SU-DHL-6 (cell line): ENCODE measurements at regions not wholly inside any gene's neighbourhood (a gene's known extent, or its start where the extent isn't known, plus 50 kb on each side); places are given as distances from the start of the nearest gene placed in this dataset.

Source experiments
- H2AFZ ChIP-seq: fragments of 200-600 bp; sonication (generic); 2 replicates; pipeline ENCODE4 v1.6.1; 2014; ENCODE audit warnings: low read depth, mild to moderate bottlenecking, moderate library complexity, mixed read lengths, antibody characterized with exemption, low read length; ENCODE audit not compliant: severe bottlenecking
- H3F3A ChIP-seq: fragments of 200-600 bp; shearing (Covaris generic); 2 replicates; pipeline ENCODE4 v1.6.0; 2016; ENCODE audit warnings: antibody characterized with exemption, mild to moderate bottlenecking; ENCODE audit not compliant: insufficient read depth
- H3K27ac ChIP-seq: fragments of 200-600 bp; sonication (generic); 2 replicates; pipeline ENCODE4 v1.5.1; 2016; ENCODE audit warnings: low read depth, mild to moderate bottlenecking, low read length, moderate library complexity, mixed read lengths
- H3K27me3 ChIP-seq: fragments of 200-600 bp; sonication (generic), shearing (Covaris generic); 2 replicates; pipeline ENCODE4 v1.6.0; 2014; ENCODE audit warnings: mild to moderate bottlenecking, low read length
- H3K36me3 ChIP-seq: fragments of 200-600 bp; sonication (generic); 2 replicates; pipeline ENCODE4 v1.6.1; 2014; ENCODE audit warnings: mild to moderate bottlenecking, low read length, mixed read lengths
- H3K4me2 ChIP-seq: fragments of 300-600, 200-600 bp; shearing (Covaris generic), sonication (generic); 2 replicates; pipeline ENCODE4 v1.6.0; 2014; ENCODE audit warnings: low read length, low read depth, mild to moderate bottlenecking; ENCODE audit not compliant: poor library complexity, severe bottlenecking
- H3K4me3 ChIP-seq: fragments of 200-600 bp; sonication (generic); 2 replicates; pipeline ENCODE4 v1.5.1; 2014; ENCODE audit warnings: antibody characterized with exemption, low read length, mild to moderate bottlenecking, mixed read lengths; ENCODE audit not compliant: insufficient read depth, poor library complexity, severe bottlenecking
- H3K79me2 ChIP-seq: fragments of 200-600 bp; sonication (generic); 2 replicates; pipeline ENCODE4 v1.6.1; 2014; ENCODE audit warnings: mild to moderate bottlenecking, low read length, moderate library complexity; ENCODE audit not compliant: insufficient read depth
- H3K9ac ChIP-seq: fragments of 200-600 bp; sonication (generic); 2 replicates; pipeline ENCODE4 v1.7.0; 2014; ENCODE audit warnings: mild to moderate bottlenecking, low read length
- H3K9me2 ChIP-seq: fragments of 200-600 bp; sonication (generic); replicated peaks from 2 replicates; pipeline ENCODE4 v1.6.1; 2014; ENCODE audit warnings: low read length; ENCODE audit not compliant: insufficient read depth
- H3K9me3 ChIP-seq: fragments of 200-600 bp; sonication (generic); 2 replicates; pipeline ENCODE4 v1.6.1; 2014; ENCODE audit warnings: low read length, mixed read lengths; ENCODE audit not compliant: insufficient read depth
- H4K20me1 ChIP-seq: fragments of 200-600 bp; sonication (generic); 2 replicates; pipeline ENCODE4 v1.6.1; 2014; ENCODE audit warnings: low read depth, mild to moderate bottlenecking, antibody characterized with exemption, low read length, moderate library complexity, mixed read lengths
- EZH2phosphoT487 ChIP-seq: fragments of 200-600 bp; sonication (generic), shearing (Covaris generic); conservative IDR thresholded peaks from 2 replicates; pipeline ENCODE4 v1.6.1; 2018; ENCODE audit warnings: mild to moderate bottlenecking, antibody characterized with exemption, low read length, moderate library complexity, mixed read lengths
- TF ChIP-seq, protein P1 (sequence below): fragments of 200-600 bp; sonication (generic); IDR thresholded peaks from one replicate; pipeline ENCODE4 v1.5.1; 2017; ENCODE audit warnings: antibody characterized with exemption, mild to moderate bottlenecking, low read length, moderate library complexity; ENCODE audit not compliant: insufficient read depth, poor library complexity, severe bottlenecking

DNA sequence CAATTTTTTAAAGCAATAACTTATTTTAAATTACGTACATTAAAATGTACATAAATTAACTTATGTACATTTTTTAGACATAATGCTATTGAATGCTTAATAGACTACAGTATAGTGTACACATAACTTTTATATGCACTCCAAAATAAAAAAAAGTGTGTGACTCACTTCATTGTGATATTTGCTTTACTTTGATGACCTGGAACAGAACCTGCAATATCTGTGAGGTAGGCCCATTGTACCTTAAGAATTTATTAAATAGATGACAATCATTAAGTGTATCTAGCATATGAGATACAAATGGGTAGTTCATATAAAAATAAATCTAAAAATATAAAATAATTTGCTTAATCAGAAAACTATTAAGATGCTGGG is 276.7 kb downstream of the NFKBIZ start:
- peaks cover 4% of the 10 kb centered on the region; the same call in 1 of the 2 replicates for H3K9me3 ChIP-seq
- no peaks in the 10 kb centered on the region for H3K9me2 ChIP-seq
- 0 out of 2 replicates have a peak, but pooled peaks cover 3% of the 10 kb centered on the region for H3K36me3 ChIP-seq
- TF ChIP-seq EZH2phosphoT487, result no peak
- H3K79me2 ChIP-seq, result no peaks in the 10 kb centered on the region
- H3K4me3 ChIP-seq, result no peak overlapping the region
- H3K9ac ChIP-seq, result no peak overlapping the region
- no peak overlapping the region for H3K27ac ChIP-seq
- H2AFZ ChIP-seq, result no peak overlapping the region
- no peak overlapping the region for H3K4me2 ChIP-seq
- no peaks in the 10 kb centered on the region for H3F3A ChIP-seq
- no peaks in the 10 kb centered on the region for H4K20me1 ChIP-seq
- no peaks in the 10 kb centered on the region for H3K27me3 ChIP-seq

DNA sequence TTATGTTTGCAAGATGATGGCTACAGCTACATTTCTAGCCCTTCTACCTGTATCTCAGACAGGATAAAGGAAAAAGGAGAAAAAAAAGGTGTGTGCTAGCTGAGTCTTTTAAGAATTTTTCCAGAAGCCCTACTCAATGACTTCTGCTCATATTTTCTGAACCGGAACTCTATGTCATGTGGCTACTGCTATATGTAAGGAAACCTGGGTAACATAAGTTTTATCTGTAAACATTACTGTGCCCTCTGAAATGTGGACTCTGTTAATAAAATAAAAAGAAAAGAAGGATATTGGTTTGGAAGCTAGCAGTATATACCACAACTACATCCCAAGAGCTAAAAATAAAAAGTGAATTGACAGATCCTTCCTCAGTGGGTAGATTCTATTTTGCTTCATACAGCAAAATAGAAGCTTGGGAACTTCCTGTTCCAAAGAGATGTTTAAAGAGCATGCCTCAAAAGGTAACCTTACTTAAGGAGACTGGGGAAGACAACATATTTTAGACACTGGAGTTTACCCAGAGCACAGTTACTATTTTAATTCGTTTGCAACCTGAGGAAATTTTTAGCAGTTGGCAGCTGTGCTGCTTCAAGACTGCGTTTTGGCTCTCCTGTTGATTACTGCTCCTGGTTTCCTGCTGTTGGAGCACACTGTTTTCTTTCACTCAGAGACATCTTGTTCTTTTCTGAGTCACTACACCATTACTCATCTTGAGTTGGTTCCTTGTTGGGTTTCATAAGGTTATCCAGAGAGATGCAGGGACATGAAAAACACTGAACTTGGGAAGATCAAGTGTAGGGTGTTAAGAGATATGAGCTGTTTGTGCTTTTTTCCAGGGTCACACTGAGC is 280.7 kb downstream of the NFKBIZ start:
- Histone ChIP-seq H4K20me1 (no peaks in the 10 kb centered on the region), H3K27me3 (no peaks in the 10 kb centered on the region), H3F3A (no peaks in the 10 kb centered on the region), H2AFZ (peak overlapping the region; percentile 16), H3K9me2 (no peaks in the 10 kb centered on the region), H3K9ac (no peak overlapping the region), H3K36me3 (no peaks in the 10 kb centered on the region), H3K27ac (no peak overlapping the region), H3K4me3 (no peak overlapping the region), H3K4me2 (no peak overlapping the region), H3K79me2 (no peaks in the 10 kb centered on the region), H3K9me3 (no peaks in the 10 kb centered on the region)
- TF ChIP-seq, protein P1, sequence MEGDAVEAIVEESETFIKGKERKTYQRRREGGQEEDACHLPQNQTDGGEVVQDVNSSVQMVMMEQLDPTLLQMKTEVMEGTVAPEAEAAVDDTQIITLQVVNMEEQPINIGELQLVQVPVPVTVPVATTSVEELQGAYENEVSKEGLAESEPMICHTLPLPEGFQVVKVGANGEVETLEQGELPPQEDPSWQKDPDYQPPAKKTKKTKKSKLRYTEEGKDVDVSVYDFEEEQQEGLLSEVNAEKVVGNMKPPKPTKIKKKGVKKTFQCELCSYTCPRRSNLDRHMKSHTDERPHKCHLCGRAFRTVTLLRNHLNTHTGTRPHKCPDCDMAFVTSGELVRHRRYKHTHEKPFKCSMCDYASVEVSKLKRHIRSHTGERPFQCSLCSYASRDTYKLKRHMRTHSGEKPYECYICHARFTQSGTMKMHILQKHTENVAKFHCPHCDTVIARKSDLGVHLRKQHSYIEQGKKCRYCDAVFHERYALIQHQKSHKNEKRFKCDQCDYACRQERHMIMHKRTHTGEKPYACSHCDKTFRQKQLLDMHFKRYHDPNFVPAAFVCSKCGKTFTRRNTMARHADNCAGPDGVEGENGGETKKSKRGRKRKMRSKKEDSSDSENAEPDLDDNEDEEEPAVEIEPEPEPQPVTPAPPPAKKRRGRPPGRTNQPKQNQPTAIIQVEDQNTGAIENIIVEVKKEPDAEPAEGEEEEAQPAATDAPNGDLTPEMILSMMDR, result no peak
- no peak for TF ChIP-seq EZH2phosphoT487

DNA sequence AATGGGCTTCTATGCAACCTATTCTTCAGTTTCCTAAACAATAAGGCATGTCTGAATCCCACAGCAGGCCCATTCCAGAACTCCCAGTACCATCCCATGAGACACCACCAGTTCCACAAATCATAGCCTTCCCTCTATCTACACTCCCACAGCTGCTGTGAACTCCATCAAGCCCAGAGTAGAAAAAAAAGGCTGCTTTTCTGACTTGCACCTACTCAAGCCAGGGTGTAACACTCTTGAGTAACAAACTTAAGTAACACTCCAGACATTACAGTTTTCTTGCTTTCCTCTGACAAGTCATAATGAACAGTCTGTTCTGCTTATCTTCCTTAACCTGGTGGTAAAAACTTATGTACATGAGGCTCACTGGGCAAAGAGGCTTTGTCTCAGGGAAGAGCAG is 283.1 kb downstream of the NFKBIZ start:
- Histone ChIP-seq H3K4me3 (no peak overlapping the region), H3K27ac (no peak overlapping the region), H4K20me1 (no peaks in the 10 kb centered on the region), H3F3A (no peaks in the 10 kb centered on the region), H3K9me3 (no peaks in the 10 kb centered on the region), H3K79me2 (no peaks in the 10 kb centered on the region), H3K9me2 (no peaks in the 10 kb centered on the region), H3K27me3 (no peaks in the 10 kb centered on the region), H3K9ac (no peak overlapping the region), H3K36me3 (no peaks in the 10 kb centered on the region), H2AFZ (no peak overlapping the region), H3K4me2 (no peak overlapping the region)
- no peak for TF ChIP-seq EZH2phosphoT487
- TF ChIP-seq, protein P1, result no peak

DNA sequence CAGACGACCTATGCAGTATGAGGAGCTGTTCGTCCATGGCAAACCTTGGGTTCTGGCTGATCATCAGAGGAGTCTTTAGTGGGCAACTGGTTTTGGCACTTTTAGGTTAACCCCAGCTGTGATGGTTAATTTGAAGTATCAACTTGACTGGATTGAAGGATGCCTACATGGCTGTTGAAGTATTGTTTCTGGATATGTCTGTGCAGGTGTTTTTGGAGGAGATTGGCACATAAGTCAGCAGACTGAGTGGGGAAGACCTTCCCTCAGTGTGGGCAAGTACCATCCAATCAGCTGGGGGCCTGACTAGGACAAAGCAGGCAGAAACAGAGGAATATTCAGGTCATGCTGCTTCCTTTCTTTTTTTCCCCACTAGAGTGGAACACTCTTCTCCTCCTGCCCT is 284.1 kb downstream of the NFKBIZ start:
- Histone ChIP-seq H3K4me2 (no peak overlapping the region), H3K9me2 (no peaks in the 10 kb centered on the region), H3K4me3 (no peak overlapping the region), H3K36me3 (no peaks in the 10 kb centered on the region), H3K9me3 (no peaks in the 10 kb centered on the region), H3K9ac (no peak overlapping the region), H3K27me3 (no peaks in the 10 kb centered on the region), H3K27ac (no peak overlapping the region), H3F3A (no peaks in the 10 kb centered on the region), H2AFZ (no peak overlapping the region), H4K20me1 (no peaks in the 10 kb centered on the region), H3K79me2 (no peaks in the 10 kb centered on the region)
- no peak for TF ChIP-seq EZH2phosphoT487
- TF ChIP-seq, protein P1, result no peak
